GM12878 (cell line): ENCODE measurements at regions not wholly inside any gene's neighbourhood (a gene's known extent, or its start where the extent isn't known, plus 50 kb on each side); places are given as distances from the start of the nearest gene placed in this dataset.
A peak's percentile ranks its signal among the peaks of the same experiment; 100 is the strongest.

Source experiments
- ATAC-seq: fragments of 200-7000 bp; cut with Tn5 transposase; 3 replicates; pipeline ENCODE4 v1.9.1; 2020; ENCODE audit warnings: mild to moderate bottlenecking, moderate library complexity
- BruUV-seq: library from RNA; stranded (reverse); fragments of 400-500 nt; replicated peaks from 2 replicates; lab custom pipeline; 2021; lab: Mats Ljungman, UMichigan
- CTCF ChIA-PET: fragments of 300-600 bp; sonication (Branson Sonifier 250); formaldehyde crosslinking; extraction: SDS; loops from one replicate; lab custom pipeline; 2021; ENCODE audit warnings: inconsistent platforms; lab: Yijun Ruan, JAX
- POLR2A ChIA-PET: fragments of 350-600 bp; formaldehyde crosslinking; extraction: SDS; loops from one replicate; lab custom pipeline; 2021; ENCODE audit warnings: inconsistent platforms; lab: Charles Lee
- RAD21 ChIA-PET: fragments of 300-600 bp; sonication (Branson Sonifier 250); formaldehyde crosslinking; loops from one replicate; lab custom pipeline; 2023; ENCODE audit warnings: antibody characterized with exemption; ENCODE audit not compliant: unreplicated experiment; lab: Charles Lee
- SMC1A ChIA-PET: fragments of 300-600 bp; sonication (Branson Sonifier 250); formaldehyde crosslinking; loops from one replicate; lab custom pipeline; 2023; ENCODE audit not compliant: unreplicated experiment, uncharacterized antibody; lab: Charles Lee
- DNase-seq: peaks from one replicate; pipeline ENCODE4 v3.0.0-alpha.2; 2011; ENCODE audit warnings: low read depth, low spot score
- FAIRE-seq: peaks from 3 replicates; lab custom pipeline; 2011; peaks lifted over from hg19 to GRCh38; lab: Jason Lieb, UNC
- H2AFZ ChIP-seq: 2 replicates; pipeline ENCODE4 v1.6.0; 2011; ENCODE audit warnings: low read depth, low read length, control low read depth; ENCODE audit not compliant: control insufficient read depth
- H3K27ac ChIP-seq: 2 replicates; pipeline ENCODE4 v1.5.1; 2011; ENCODE audit warnings: control low read depth; ENCODE audit not compliant: control insufficient read depth, insufficient read depth
- H3K27me3 ChIP-seq, 2 experiments: replicated peaks in 1 of 2; 2 replicates each; pipeline versions ENCODE4 v1.6.0 to v1.6.1; 2011; ENCODE audit warnings: low read length in 1 of 2; ENCODE audit not compliant: control insufficient read depth in 2 of 2, insufficient read depth in 2 of 2
- H3K36me3 ChIP-seq, 2 experiments: 2 replicates each; pipeline ENCODE4 v1.5.1; 2011; ENCODE audit warnings: low read length in 1 of 2; ENCODE audit not compliant: control insufficient read depth in 2 of 2, insufficient read depth in 2 of 2
- H3K4me1 ChIP-seq: 2 replicates; pipeline ENCODE4 v1.6.1; 2011; ENCODE audit warnings: mild to moderate bottlenecking, low read length, moderate library complexity, mixed read lengths; ENCODE audit not compliant: control insufficient read depth, insufficient read depth
- H3K4me2 ChIP-seq: 2 replicates; pipeline ENCODE4 v1.6.0; 2011; ENCODE audit warnings: control low read depth; ENCODE audit not compliant: control insufficient read depth, insufficient read depth
- H3K4me3 ChIP-seq: fragments of 200-600 bp; sonication (generic); 2 replicates; pipeline ENCODE4 v1.5.1; 2016
- H3K79me2 ChIP-seq: 2 replicates; pipeline ENCODE4 v1.6.0; 2011; ENCODE audit warnings: low read length; ENCODE audit not compliant: control insufficient read depth, insufficient read depth
- H3K9ac ChIP-seq: 2 replicates; pipeline ENCODE4 v1.8.0; 2011; ENCODE audit warnings: low read length, control low read depth, mixed read lengths; ENCODE audit not compliant: control insufficient read depth, insufficient read depth
- H3K9me3 ChIP-seq: replicated peaks from 3 replicates; pipeline ENCODE4 v1.5.1; 2011; ENCODE audit warnings: mild to moderate bottlenecking, low read length; ENCODE audit not compliant: control insufficient read depth, insufficient read depth
- H4K20me1 ChIP-seq: 2 replicates; pipeline ENCODE4 v1.6.0; 2011; ENCODE audit not compliant: control insufficient read depth, insufficient read depth
- EED ChIP-seq: sonication (generic); IDR thresholded peaks from 2 replicates; pipeline ENCODE4 v1.6.1; 2016; ENCODE audit warnings: antibody characterized with exemption, low read depth
- FOS ChIP-seq: IDR thresholded peaks from 3 replicates; pipeline ENCODE4 v1.6.1; 2011; ENCODE audit warnings: borderline replicate concordance; ENCODE audit not compliant: insufficient read length; ENCODE audit errors: extremely low read depth
- HDGF ChIP-seq: fragments of 450-650 bp; IDR thresholded peaks from 2 replicates; pipeline ENCODE4 v1.6.1; 2016; ENCODE audit warnings: antibody characterized with exemption
- MTA2 ChIP-seq: fragments of 450-650 bp; IDR thresholded peaks from 2 replicates; pipeline ENCODE4 v1.6.1; 2016; ENCODE audit warnings: low read depth, mild to moderate bottlenecking, moderate library complexity
- SIN3A ChIP-seq: IDR thresholded peaks from 2 replicates; pipeline ENCODE4 v1.6.1; 2012; ENCODE audit warnings: low read depth, low read length, improper control_type of control experiment
- ZBED1 ChIP-seq: IDR thresholded peaks from 2 replicates; pipeline ENCODE4 v1.6.1; 2016; ENCODE audit warnings: borderline replicate concordance
- ZNF217 ChIP-seq: fragments of 450-650 bp; IDR thresholded peaks from 2 replicates; pipeline ENCODE4 v1.6.1; 2017; ENCODE audit warnings: antibody characterized with exemption, mild to moderate bottlenecking
- ZNF592 ChIP-seq: fragments of 450-650 bp; IDR thresholded peaks from 2 replicates; pipeline ENCODE4 v1.6.1; 2017; ENCODE audit warnings: mild to moderate bottlenecking, moderate library complexity
- WGBS: methylation state at CpG from one replicate; pipeline ENCODE4 v1.1.6; 2016; ENCODE audit warnings: low lambda C conversion rate; ENCODE audit not compliant: insufficient replicate concordance, insufficient coverage; ENCODE audit errors: missing lambda C conversion rate; 5-methylcytosine and 5-hydroxymethylcytosine counted together
- in situ Hi-C: fragments of 300-500 bp; cut with MboI; formaldehyde crosslinking; loops from 9 replicates; pipeline ENCODE4 v1.14.3; 2018; ENCODE audit warnings: mixed read lengths
- intact Hi-C: fragments of 100-400 bp; cut with micrococcal nuclease; formaldehyde crosslinking; loops from one replicate; pipeline ENCODE4 v1.14.2; 2022; ENCODE audit not compliant: unreplicated experiment
- TF ChIP-seq, protein P1 (sequence below): fragments of 450-650 bp; IDR thresholded peaks from 2 replicates; pipeline ENCODE4 v1.6.1; 2014; ENCODE audit warnings: mild to moderate bottlenecking
- TF ChIP-seq, protein P2 (sequence below): fragments of 450-650 bp; IDR thresholded peaks from 2 replicates; pipeline ENCODE4 v1.6.1; 2017; ENCODE audit warnings: mild to moderate bottlenecking, moderate library complexity
- TF ChIP-seq, protein P3 (sequence below): IDR thresholded peaks from 2 replicates; pipeline ENCODE4 v1.6.1; 2011; ENCODE audit warnings: borderline replicate concordance, low read depth, mild to moderate bottlenecking, moderate library complexity, low read length; ENCODE audit not compliant: insufficient read depth, poor library complexity, severe bottlenecking

DNA sequence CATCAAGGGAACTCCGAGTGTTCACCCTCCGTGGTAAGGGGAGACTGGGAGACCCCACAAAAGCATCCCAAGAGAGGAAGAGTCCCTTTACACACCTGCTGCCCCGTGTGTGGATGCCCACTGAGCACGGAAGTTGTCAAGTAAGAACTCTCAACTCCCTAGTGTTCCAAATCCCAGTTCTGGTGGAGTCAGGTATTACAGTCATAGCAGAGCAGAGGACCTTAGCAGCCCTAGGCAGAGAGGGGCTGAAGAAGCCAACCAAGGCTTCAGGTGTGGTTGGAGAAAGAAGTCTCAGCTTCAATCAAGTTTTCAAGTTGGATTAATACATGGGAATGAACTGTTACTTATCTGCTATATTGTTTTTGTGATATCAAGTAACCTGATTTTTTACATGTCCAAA, 512.5 kb downstream of the RNF144A start (continued):
- no peak for TF ChIP-seq ZNF592
- TF ChIP-seq FOS: no peak
- TF ChIP-seq ZBED1: no peak
- TF ChIP-seq SIN3A: no peak
- TF ChIP-seq, protein P1, sequence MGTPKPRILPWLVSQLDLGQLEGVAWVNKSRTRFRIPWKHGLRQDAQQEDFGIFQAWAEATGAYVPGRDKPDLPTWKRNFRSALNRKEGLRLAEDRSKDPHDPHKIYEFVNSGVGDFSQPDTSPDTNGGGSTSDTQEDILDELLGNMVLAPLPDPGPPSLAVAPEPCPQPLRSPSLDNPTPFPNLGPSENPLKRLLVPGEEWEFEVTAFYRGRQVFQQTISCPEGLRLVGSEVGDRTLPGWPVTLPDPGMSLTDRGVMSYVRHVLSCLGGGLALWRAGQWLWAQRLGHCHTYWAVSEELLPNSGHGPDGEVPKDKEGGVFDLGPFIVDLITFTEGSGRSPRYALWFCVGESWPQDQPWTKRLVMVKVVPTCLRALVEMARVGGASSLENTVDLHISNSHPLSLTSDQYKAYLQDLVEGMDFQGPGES: no peak

DNA sequence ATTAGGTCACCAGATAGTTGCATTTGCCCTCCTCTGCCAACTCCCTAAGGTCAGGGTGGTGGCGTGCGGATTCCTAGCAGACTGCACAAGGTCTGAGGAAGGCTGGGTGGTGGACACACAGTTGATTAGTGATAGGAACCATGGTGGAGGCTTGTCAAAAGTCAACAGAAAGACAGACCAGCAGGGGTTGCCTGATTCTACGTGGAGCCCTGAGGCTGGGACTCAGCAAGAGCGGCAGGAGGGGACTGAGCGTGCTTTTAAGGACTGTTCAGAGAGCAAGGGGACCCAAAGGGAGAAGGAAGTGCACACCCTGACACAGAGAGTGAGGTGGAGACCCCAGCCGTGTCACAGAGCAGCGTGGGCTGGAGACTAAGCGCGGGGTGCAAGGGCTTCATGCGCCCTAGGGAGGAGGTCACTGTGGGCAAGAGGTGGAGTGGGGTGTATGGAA, 513.2 kb downstream of the RNF144A start:
- H3K27ac ChIP-seq: no peak overlapping the region
- TF ChIP-seq, protein P2, sequence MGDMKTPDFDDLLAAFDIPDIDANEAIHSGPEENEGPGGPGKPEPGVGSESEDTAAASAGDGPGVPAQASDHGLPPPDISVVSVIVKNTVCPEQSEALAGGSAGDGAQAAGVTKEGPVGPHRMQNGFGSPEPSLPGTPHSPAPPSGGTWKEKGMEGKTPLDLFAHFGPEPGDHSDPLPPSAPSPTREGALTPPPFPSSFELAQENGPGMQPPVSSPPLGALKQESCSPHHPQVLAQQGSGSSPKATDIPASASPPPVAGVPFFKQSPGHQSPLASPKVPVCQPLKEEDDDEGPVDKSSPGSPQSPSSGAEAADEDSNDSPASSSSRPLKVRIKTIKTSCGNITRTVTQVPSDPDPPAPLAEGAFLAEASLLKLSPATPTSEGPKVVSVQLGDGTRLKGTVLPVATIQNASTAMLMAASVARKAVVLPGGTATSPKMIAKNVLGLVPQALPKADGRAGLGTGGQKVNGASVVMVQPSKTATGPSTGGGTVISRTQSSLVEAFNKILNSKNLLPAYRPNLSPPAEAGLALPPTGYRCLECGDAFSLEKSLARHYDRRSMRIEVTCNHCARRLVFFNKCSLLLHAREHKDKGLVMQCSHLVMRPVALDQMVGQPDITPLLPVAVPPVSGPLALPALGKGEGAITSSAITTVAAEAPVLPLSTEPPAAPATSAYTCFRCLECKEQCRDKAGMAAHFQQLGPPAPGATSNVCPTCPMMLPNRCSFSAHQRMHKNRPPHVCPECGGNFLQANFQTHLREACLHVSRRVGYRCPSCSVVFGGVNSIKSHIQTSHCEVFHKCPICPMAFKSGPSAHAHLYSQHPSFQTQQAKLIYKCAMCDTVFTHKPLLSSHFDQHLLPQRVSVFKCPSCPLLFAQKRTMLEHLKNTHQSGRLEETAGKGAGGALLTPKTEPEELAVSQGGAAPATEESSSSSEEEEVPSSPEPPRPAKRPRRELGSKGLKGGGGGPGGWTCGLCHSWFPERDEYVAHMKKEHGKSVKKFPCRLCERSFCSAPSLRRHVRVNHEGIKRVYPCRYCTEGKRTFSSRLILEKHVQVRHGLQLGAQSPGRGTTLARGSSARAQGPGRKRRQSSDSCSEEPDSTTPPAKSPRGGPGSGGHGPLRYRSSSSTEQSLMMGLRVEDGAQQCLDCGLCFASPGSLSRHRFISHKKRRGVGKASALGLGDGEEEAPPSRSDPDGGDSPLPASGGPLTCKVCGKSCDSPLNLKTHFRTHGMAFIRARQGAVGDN: no peak
- TF ChIP-seq MTA2 (0 out of 2 replicates have a peak, but pooled peaks have one; percentile 20), EED (no peak), HDGF (no peak), ZNF217 (no peak)
- TF ChIP-seq, protein P3, sequence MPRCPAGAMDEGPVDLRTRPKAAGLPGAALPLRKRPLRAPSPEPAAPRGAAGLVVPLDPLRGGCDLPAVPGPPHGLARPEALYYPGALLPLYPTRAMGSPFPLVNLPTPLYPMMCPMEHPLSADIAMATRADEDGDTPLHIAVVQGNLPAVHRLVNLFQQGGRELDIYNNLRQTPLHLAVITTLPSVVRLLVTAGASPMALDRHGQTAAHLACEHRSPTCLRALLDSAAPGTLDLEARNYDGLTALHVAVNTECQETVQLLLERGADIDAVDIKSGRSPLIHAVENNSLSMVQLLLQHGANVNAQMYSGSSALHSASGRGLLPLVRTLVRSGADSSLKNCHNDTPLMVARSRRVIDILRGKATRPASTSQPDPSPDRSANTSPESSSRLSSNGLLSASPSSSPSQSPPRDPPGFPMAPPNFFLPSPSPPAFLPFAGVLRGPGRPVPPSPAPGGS: no peak

More for the DNA sequence above, 513.2 kb downstream of the RNF144A start:
- Histone ChIP-seq H3K4me3 (peak overlapping the region; percentile 53; the same call in 1 of the 2 replicates), H3K27me3 (peaks cover 0 to 15% of the 10 kb centered on the region in 2 experiments; a peak in 3 of 4 replicates), H3K9ac (no peak overlapping the region), H3K4me2 (peak overlapping the region; percentile 77), H4K20me1 (no peaks in the 10 kb centered on the region; the same call in 1 of the 2 replicates), H3K36me3 (no peaks in the 10 kb centered on the region), H3K4me1 (peaks cover 7% of the 10 kb centered on the region; the same call in 1 of the 2 replicates), H3K9me3 (peaks cover 3% of the 10 kb centered on the region; the same call in 1 of the 3 replicates), H3K79me2 (no peaks in the 10 kb centered on the region), H2AFZ (no peak overlapping the region)
- DNase-seq (no peak), ATAC-seq (no peak; the same call in 1 of the 3 replicates), FAIRE-seq (no peak)
- ChIA-PET POLR2A (interaction anchor here (0.7 to 0.9 kb wide), 2 partner anchors 195 to 296 kb away, joined by 3 read pairs; no protein-coding TSS in a partner anchor), RAD21 (interaction anchor here (0.8 to 1.3 kb wide), 5 partner anchors 85 to 294 kb away, joined by 3 read pairs; no protein-coding TSS in a partner anchor), CTCF (interaction anchor here (0.8 kb wide), 1 partner anchor 132 kb away, joined by 4 read pairs; no protein-coding TSS in a partner anchor), SMC1A (interaction anchor here (1.1 to 3.6 kb wide), 4 partner anchors 137 to 1252 kb away, joined by 3 to 32 read pairs (median 12); no protein-coding TSS in a partner anchor)
- intact Hi-C loops: loop anchor here (5.0 to 10.0 kb wide), 3 partner anchors 397 to 1084 kb away; no protein-coding TSS in a partner anchor
- 71% methylated on average over 10 of the region's 10 CpGs for WGBS
- in situ Hi-C loops: no loop called here
- no TSS peak for BruUV-seq
